ENCODE measurements at regions not wholly inside any gene's neighbourhood (a gene's known extent, or its start where the extent isn't known, plus 50 kb on each side); places are given as distances from the start of the nearest gene placed in this dataset.

DNA sequence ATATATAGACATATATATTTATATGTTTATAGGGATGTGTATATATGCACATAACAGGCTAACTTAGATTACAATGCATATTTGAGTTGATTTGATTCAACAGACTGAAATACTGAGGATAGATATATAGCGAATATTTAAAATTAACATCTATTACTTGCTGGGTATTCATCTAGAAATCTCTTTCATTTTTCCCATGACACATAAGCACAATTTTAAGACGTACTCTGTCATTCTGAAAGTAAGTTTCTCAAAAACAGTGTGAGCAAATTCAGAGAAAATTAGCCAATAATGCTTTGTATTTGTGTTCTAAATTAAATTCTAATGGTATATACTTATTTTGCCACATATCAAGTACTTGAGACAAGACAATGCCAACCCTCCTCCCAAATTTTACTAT, 907.5 kb upstream of the MDGA2 start:
- Histone ChIP-seq H3K4me1 (ENCODE audit: insufficient read depth, low read length) (no peaks in the 10 kb centered on the region), H3K9me3 (ENCODE audit: low read length) (no peaks in the 10 kb centered on the region), H3F3A (ENCODE audit: low read length, unreplicated experiment) (no peaks in the 10 kb centered on the region), H3K4me2 (ENCODE audit: low read length) (no peak overlapping the region), H3K9me2 (replicated peaks; ENCODE audit: low read length) (no peaks in the 10 kb centered on the region), H3K27ac (ENCODE audit: low read length) (no peak overlapping the region), H3K36me3 (ENCODE audit: low read depth, low read length) (no peaks in the 10 kb centered on the region), H2AFZ (ENCODE audit: low read length) (no peak overlapping the region), H3K27me3 (ENCODE audit: low read length) (no peaks in the 10 kb centered on the region), H4K20me1 (ENCODE audit: low read length) (no peaks in the 10 kb centered on the region), H3K9ac (ENCODE audit: low read length) (no peak overlapping the region), H3K79me2 (ENCODE audit: low read length) (no peaks in the 10 kb centered on the region), H3K4me3 (ENCODE audit: low read length) (no peak overlapping the region)
- DNase-seq (no peak), ATAC-seq (no peak)
- TF ChIP-seq EZH2 (IDR thresholded peaks at IDR 0.05; ENCODE audit: low read length, unreplicated experiment) (no peak), EZH2phosphoT487 (IDR thresholded peaks at IDR 0.05; ENCODE audit: borderline replicate concordance, low read length) (no peak)
- TF ChIP-seq, protein P1, sequence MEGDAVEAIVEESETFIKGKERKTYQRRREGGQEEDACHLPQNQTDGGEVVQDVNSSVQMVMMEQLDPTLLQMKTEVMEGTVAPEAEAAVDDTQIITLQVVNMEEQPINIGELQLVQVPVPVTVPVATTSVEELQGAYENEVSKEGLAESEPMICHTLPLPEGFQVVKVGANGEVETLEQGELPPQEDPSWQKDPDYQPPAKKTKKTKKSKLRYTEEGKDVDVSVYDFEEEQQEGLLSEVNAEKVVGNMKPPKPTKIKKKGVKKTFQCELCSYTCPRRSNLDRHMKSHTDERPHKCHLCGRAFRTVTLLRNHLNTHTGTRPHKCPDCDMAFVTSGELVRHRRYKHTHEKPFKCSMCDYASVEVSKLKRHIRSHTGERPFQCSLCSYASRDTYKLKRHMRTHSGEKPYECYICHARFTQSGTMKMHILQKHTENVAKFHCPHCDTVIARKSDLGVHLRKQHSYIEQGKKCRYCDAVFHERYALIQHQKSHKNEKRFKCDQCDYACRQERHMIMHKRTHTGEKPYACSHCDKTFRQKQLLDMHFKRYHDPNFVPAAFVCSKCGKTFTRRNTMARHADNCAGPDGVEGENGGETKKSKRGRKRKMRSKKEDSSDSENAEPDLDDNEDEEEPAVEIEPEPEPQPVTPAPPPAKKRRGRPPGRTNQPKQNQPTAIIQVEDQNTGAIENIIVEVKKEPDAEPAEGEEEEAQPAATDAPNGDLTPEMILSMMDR (conservative IDR thresholded peaks at IDR 0.05; ENCODE audit: low read depth, low read length): no peak
- no TSS peak for BruUV-seq (replicated peaks)
- CTCF ChIA-PET: no interaction called here
- POLR2A ChIA-PET (ENCODE audit: unreplicated experiment): no interaction called here
- intact Hi-C loops (cut with micrococcal nuclease): no loop called here

GRCh38 chr14:48580692-48581091, 905.3 kb upstream of the MDGA2 start:
- Histone ChIP-seq H3K36me3 (ENCODE audit: low read depth, low read length) (no peaks in the 10 kb centered on the region), H3K4me3 (ENCODE audit: low read length) (no peak overlapping the region), H3K9me2 (replicated peaks; ENCODE audit: low read length) (no peaks in the 10 kb centered on the region), H3K9ac (ENCODE audit: low read length) (no peak overlapping the region), H2AFZ (ENCODE audit: low read length) (peak overlapping the region; percentile 20; the same call in 1 of the 2 replicates), H3K27me3 (ENCODE audit: low read length) (no peaks in the 10 kb centered on the region), H4K20me1 (ENCODE audit: low read length) (no peaks in the 10 kb centered on the region), H3K27ac (ENCODE audit: low read length) (no peak overlapping the region), H3K9me3 (ENCODE audit: low read length) (no peaks in the 10 kb centered on the region), H3K4me1 (ENCODE audit: insufficient read depth, low read length) (no peaks in the 10 kb centered on the region), H3F3A (ENCODE audit: low read length, unreplicated experiment) (no peaks in the 10 kb centered on the region), H3K4me2 (ENCODE audit: low read length) (no peak overlapping the region), H3K79me2 (ENCODE audit: low read length) (no peaks in the 10 kb centered on the region)
- no TSS peak for BruUV-seq (replicated peaks)
- intact Hi-C loops (cut with micrococcal nuclease): no loop called here
- ATAC-seq: no peak
- TF ChIP-seq, protein P1 (conservative IDR thresholded peaks at IDR 0.05; ENCODE audit: low read depth, low read length): peak; percentile 48; the same call in 1 of the 2 replicates
- no peak for TF ChIP-seq EZH2 (IDR thresholded peaks at IDR 0.05; ENCODE audit: low read length, unreplicated experiment)
- DNase-seq: peak; percentile 26
- POLR2A ChIA-PET (ENCODE audit: unreplicated experiment): no interaction called here
- CTCF ChIA-PET: no interaction called here

DNA sequence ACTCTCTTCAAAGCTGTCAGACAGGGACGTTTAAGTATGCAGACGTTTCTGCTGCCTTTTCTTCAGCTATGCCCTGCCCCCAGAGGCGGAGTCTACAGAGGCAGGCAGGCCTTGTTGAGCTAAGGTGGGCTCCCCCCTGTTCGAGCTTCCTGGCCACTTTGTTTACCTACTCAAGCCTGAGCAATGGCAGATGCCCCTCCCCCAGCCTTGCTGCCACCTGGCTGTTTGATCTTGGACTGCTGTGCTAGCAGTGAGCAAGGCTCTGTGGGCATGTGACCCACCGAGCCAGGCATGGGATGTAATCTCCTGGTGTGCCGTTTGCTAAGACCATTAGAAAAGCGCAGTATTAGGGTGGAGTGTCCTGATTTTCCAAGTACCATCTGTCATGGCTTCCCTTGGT, 900.4 kb upstream of the MDGA2 start:
- TF ChIP-seq EZH2phosphoT487 (IDR thresholded peaks at IDR 0.05; ENCODE audit: borderline replicate concordance, low read length) (no peak), EZH2 (IDR thresholded peaks at IDR 0.05; ENCODE audit: low read length, unreplicated experiment) (no peak)
- TF ChIP-seq, protein P1 (conservative IDR thresholded peaks at IDR 0.05; ENCODE audit: low read depth, low read length): no peak
- intact Hi-C loops (cut with micrococcal nuclease): no loop called here
- Histone ChIP-seq H3K27me3 (ENCODE audit: low read length) (no peaks in the 10 kb centered on the region), H3K9ac (ENCODE audit: low read length) (no peak overlapping the region), H3K79me2 (ENCODE audit: low read length) (no peaks in the 10 kb centered on the region), H3F3A (ENCODE audit: low read length, unreplicated experiment) (no peaks in the 10 kb centered on the region), H3K4me2 (ENCODE audit: low read length) (no peak overlapping the region), H3K9me2 (replicated peaks; ENCODE audit: low read length) (no peaks in the 10 kb centered on the region), H3K4me3 (ENCODE audit: low read length) (no peak overlapping the region), H3K27ac (ENCODE audit: low read length) (no peak overlapping the region), H4K20me1 (ENCODE audit: low read length) (no peaks in the 10 kb centered on the region), H3K4me1 (ENCODE audit: insufficient read depth, low read length) (no peaks in the 10 kb centered on the region), H3K36me3 (ENCODE audit: low read depth, low read length) (no peaks in the 10 kb centered on the region), H2AFZ (ENCODE audit: low read length) (no peak overlapping the region), H3K9me3 (ENCODE audit: low read length) (no peaks in the 10 kb centered on the region)
- DNase-seq: no peak
- no peak for ATAC-seq
- CTCF ChIA-PET: no interaction called here
- POLR2A ChIA-PET (ENCODE audit: unreplicated experiment): no interaction called here
- BruUV-seq (replicated peaks): no TSS peak
